Astrocyte of the spinal cord (primary cell): ENCODE measurements at regions not wholly inside any gene's neighbourhood (a gene's known extent, or its start where the extent isn't known, plus 50 kb on each side); places are given as distances from the start of the nearest gene placed in this dataset.

Experiments used
- DNase-seq: peaks from one replicate; pipeline ENCODE4 v3.0.0; 2011; ENCODE audit warnings: low read depth, low spot score
- H3K4me3 ChIP-seq: 2 replicates; pipeline ENCODE4 v1.5.1; 2011; ENCODE audit warnings: low read depth, mild to moderate bottlenecking, low read length, moderate library complexity
- CTCF ChIP-seq: IDR thresholded peaks from 2 replicates; pipeline ENCODE4 v1.5.1; 2012; ENCODE audit warnings: low read depth, mild to moderate bottlenecking, low read length, inconsistent platforms
- in situ Hi-C: cut with HindIII; loops from 2 replicates; pipeline ENCODE4 v1.10.0; 2017; ENCODE audit warnings: low sequenced_read_pairs

- DNase-seq: peak; percentile 64
- in situ Hi-C loops: no loop called here
- TF ChIP-seq CTCF: peak; percentile 67
- no peak overlapping the region for H3K4me3 ChIP-seq
These were observed 439.2 kb downstream of the MCTP2 start for GRCh38 chr15:94670438-94671034.

GRCh38 chr15:94671858-94672532 is 440.6 kb downstream of the MCTP2 start:
- H3K4me3 ChIP-seq: no peak overlapping the region
- peak; percentile 20 for TF ChIP-seq CTCF
- in situ Hi-C loops: no loop called here
- peak; percentile 62 for DNase-seq

- TF ChIP-seq CTCF: no peak
- DNase-seq: no peak
- in situ Hi-C loops: no loop called here
- no peak overlapping the region for H3K4me3 ChIP-seq
These were observed 442.4 kb downstream of the MCTP2 start for GRCh38 chr15:94673801-94674200.

GRCh38 chr15:94674296-94674695 is 442.9 kb downstream of the MCTP2 start:
- TF ChIP-seq CTCF: no peak
- in situ Hi-C loops: no loop called here
- H3K4me3 ChIP-seq: peak overlapping the region; percentile 1
- DNase-seq: peak; percentile 33

- no peak overlapping the region for H3K4me3 ChIP-seq
- TF ChIP-seq CTCF: no peak
- in situ Hi-C loops: no loop called here
- no peak for DNase-seq
These were observed 445.9 kb downstream of the MCTP2 start for GRCh38 chr15:94677202-94677790.

GRCh38 chr15:94682171-94682570 is 450.8 kb downstream of the MCTP2 start:
- no peak for DNase-seq
- H3K4me3 ChIP-seq: no peak overlapping the region
- in situ Hi-C loops: no loop called here
- no peak for TF ChIP-seq CTCF
